Dendritic cell treated with granulocyte-macrophage colony-stimulating factor and Interleukin-4, amounts not matched to agents 40 ng/mL and 50 ng/mL, for 4 days (primary cell): ENCODE measurements at regions not wholly inside any gene's neighbourhood (a gene's known extent, or its start where the extent isn't known, plus 50 kb on each side); places are given as distances from the start of the nearest gene placed in this dataset.

Experiments
- H3K27ac Mint-ChIP-seq: one replicate; pipeline ENCODE4 v1.8.0; 2022; ENCODE audit warnings: mild to moderate bottlenecking, mixed read lengths
- H3K27me3 Mint-ChIP-seq: one replicate; pipeline ENCODE4 v1.8.0; 2022; ENCODE audit warnings: mild to moderate bottlenecking, mixed read lengths
- H3K36me3 Mint-ChIP-seq: one replicate; pipeline ENCODE4 v1.8.0; 2022; ENCODE audit warnings: low read depth, mixed read lengths
- H3K4me1 Mint-ChIP-seq: one replicate; pipeline ENCODE4 v1.8.0; 2022; ENCODE audit warnings: low read depth, mixed read lengths
- H3K4me3 Mint-ChIP-seq: one replicate; pipeline ENCODE4 v1.8.0; 2022; ENCODE audit warnings: mild to moderate bottlenecking, moderate library complexity, mixed read lengths
- H3K9me3 Mint-ChIP-seq: one replicate; pipeline ENCODE4 v1.8.0; 2022; ENCODE audit warnings: mixed read lengths
- intact Hi-C: fragments of 100-400 bp; cut with micrococcal nuclease; formaldehyde crosslinking; loops from one replicate; pipeline ENCODE4 v1.15.0; 2022

GRCh38 chr4:111994392-111994791 lies 150.9 kb upstream of the FAM241A start:
- Mint-ChIP-seq H3K36me3 (no peaks in the 10 kb centered on the region), H3K27me3 (peaks cover 18% of the 10 kb centered on the region), H3K4me3 (no peak overlapping the region), H3K27ac (no peak overlapping the region), H3K4me1 (peaks cover 26% of the 10 kb centered on the region), H3K9me3 (peaks cover 9% of the 10 kb centered on the region)
- intact Hi-C loops = no loop called here

- peaks cover 9% of the 10 kb centered on the region for H3K9me3 Mint-ChIP-seq
- intact Hi-C loops = no loop called here
- H3K27me3 Mint-ChIP-seq = peaks cover 15% of the 10 kb centered on the region
- H3K4me3 Mint-ChIP-seq = no peak overlapping the region
- peaks cover 9% of the 10 kb centered on the region for H3K4me1 Mint-ChIP-seq
- no peak overlapping the region for H3K27ac Mint-ChIP-seq
- no peaks in the 10 kb centered on the region for H3K36me3 Mint-ChIP-seq
These were observed 147.5 kb upstream of the FAM241A start for GRCh38 chr4:111997785-111998184.

- peaks cover 11% of the 10 kb centered on the region for H3K27me3 Mint-ChIP-seq
- H3K27ac Mint-ChIP-seq = no peak overlapping the region
- no peaks in the 10 kb centered on the region for H3K36me3 Mint-ChIP-seq
- intact Hi-C loops = no loop called here
- H3K4me3 Mint-ChIP-seq = no peak overlapping the region
- H3K9me3 Mint-ChIP-seq = peaks cover 9% of the 10 kb centered on the region
- peaks cover 7% of the 10 kb centered on the region for H3K4me1 Mint-ChIP-seq
These were observed 145.5 kb upstream of the FAM241A start for GRCh38 chr4:111999801-112000200.

GRCh38 chr4:112001041-112001440 lies 144.2 kb upstream of the FAM241A start:
- Mint-ChIP-seq H3K36me3 (no peaks in the 10 kb centered on the region), H3K27ac (no peak overlapping the region), H3K4me1 (peaks cover 7% of the 10 kb centered on the region), H3K4me3 (no peak overlapping the region), H3K27me3 (peaks cover 5% of the 10 kb centered on the region), H3K9me3 (peaks cover 9% of the 10 kb centered on the region)
- intact Hi-C loops = no loop called here

GRCh38 chr4:112002248-112002661 lies 143.0 kb upstream of the FAM241A start:
- intact Hi-C loops = no loop called here
- peaks cover 7% of the 10 kb centered on the region for H3K4me1 Mint-ChIP-seq
- H3K4me3 Mint-ChIP-seq = no peak overlapping the region
- no peaks in the 10 kb centered on the region for H3K36me3 Mint-ChIP-seq
- peaks cover 9% of the 10 kb centered on the region for H3K9me3 Mint-ChIP-seq
- H3K27ac Mint-ChIP-seq = no peak overlapping the region
- H3K27me3 Mint-ChIP-seq = peaks cover 2% of the 10 kb centered on the region

GRCh38 chr4:112003231-112003907 lies 141.9 kb upstream of the FAM241A start:
- Mint-ChIP-seq H3K27me3 (peaks cover 2% of the 10 kb centered on the region), H3K4me1 (no peaks in the 10 kb centered on the region), H3K36me3 (no peaks in the 10 kb centered on the region), H3K9me3 (peaks cover 9% of the 10 kb centered on the region), H3K4me3 (no peak overlapping the region), H3K27ac (no peak overlapping the region)
- intact Hi-C loops = no loop called here

- Mint-ChIP-seq H3K4me3 (no peak overlapping the region), H3K36me3 (no peaks in the 10 kb centered on the region), H3K4me1 (no peaks in the 10 kb centered on the region), H3K27ac (no peak overlapping the region), H3K9me3 (no peaks in the 10 kb centered on the region), H3K27me3 (peaks cover 2% of the 10 kb centered on the region)
- intact Hi-C loops = no loop called here
These were observed 140.2 kb upstream of the FAM241A start for GRCh38 chr4:112005027-112005426.

- intact Hi-C loops = no loop called here
These were observed 137.9 kb upstream of the FAM241A start for GRCh38 chr4:112007391-112007790.

GRCh38 chr4:112015960-112016359 lies 129.3 kb upstream of the FAM241A start:
- Mint-ChIP-seq H3K4me1 (no peaks in the 10 kb centered on the region), H3K27ac (no peak overlapping the region), H3K27me3 (peaks cover 7% of the 10 kb centered on the region), H3K4me3 (no peak overlapping the region), H3K36me3 (no peaks in the 10 kb centered on the region), H3K9me3 (no peaks in the 10 kb centered on the region)
- intact Hi-C loops = no loop called here

More at GRCh38 chr4:112007391-112007790, 137.9 kb upstream of the FAM241A start:
- Mint-ChIP-seq H3K4me1 (no peaks in the 10 kb centered on the region), H3K36me3 (no peaks in the 10 kb centered on the region), H3K27me3 (no peaks in the 10 kb centered on the region), H3K4me3 (no peak overlapping the region), H3K27ac (no peak overlapping the region), H3K9me3 (no peaks in the 10 kb centered on the region)

- Mint-ChIP-seq H3K9me3 (no peaks in the 10 kb centered on the region), H3K4me3 (no peak overlapping the region), H3K27ac (no peak overlapping the region), H3K36me3 (no peaks in the 10 kb centered on the region), H3K27me3 (peaks cover 20% of the 10 kb centered on the region), H3K4me1 (no peaks in the 10 kb centered on the region)
- intact Hi-C loops = no loop called here
These were observed 121.8 kb upstream of the FAM241A start for GRCh38 chr4:112023402-112023950.

GRCh38 chr4:112026058-112026457 lies 119.2 kb upstream of the FAM241A start:
- H3K4me1 Mint-ChIP-seq = no peaks in the 10 kb centered on the region
- H3K4me3 Mint-ChIP-seq = no peak overlapping the region
- H3K9me3 Mint-ChIP-seq = no peaks in the 10 kb centered on the region
- H3K27me3 Mint-ChIP-seq = peaks cover 23% of the 10 kb centered on the region
- no peak overlapping the region for H3K27ac Mint-ChIP-seq
- H3K36me3 Mint-ChIP-seq = no peaks in the 10 kb centered on the region
- intact Hi-C loops = no loop called here

GRCh38 chr4:112029771-112030171 lies 115.5 kb upstream of the FAM241A start:
- no peak overlapping the region for H3K27ac Mint-ChIP-seq
- H3K4me1 Mint-ChIP-seq = no peaks in the 10 kb centered on the region
- H3K4me3 Mint-ChIP-seq = no peak overlapping the region
- H3K27me3 Mint-ChIP-seq = peaks cover 27% of the 10 kb centered on the region
- intact Hi-C loops = loop anchor here (2.0 to 10.0 kb wide), 3 partner anchors 85 to 745 kb away; no protein-coding TSS in a partner anchor
- no peaks in the 10 kb centered on the region for H3K9me3 Mint-ChIP-seq
- no peaks in the 10 kb centered on the region for H3K36me3 Mint-ChIP-seq

GRCh38 chr4:112031712-112032328 lies 113.4 kb upstream of the FAM241A start:
- Mint-ChIP-seq H3K27me3 (peaks cover 26% of the 10 kb centered on the region), H3K9me3 (no peaks in the 10 kb centered on the region), H3K4me1 (no peaks in the 10 kb centered on the region), H3K36me3 (no peaks in the 10 kb centered on the region), H3K4me3 (no peak overlapping the region), H3K27ac (no peak overlapping the region)
- intact Hi-C loops = loop anchor here (2.0 to 10.0 kb wide), 3 partner anchors 87 to 747 kb away; no protein-coding TSS in a partner anchor

- H3K27ac Mint-ChIP-seq = no peak overlapping the region
- peaks cover 13% of the 10 kb centered on the region for H3K27me3 Mint-ChIP-seq
- no peaks in the 10 kb centered on the region for H3K4me1 Mint-ChIP-seq
- intact Hi-C loops = loop anchor here (10.0 kb wide), 1 partner anchor 752 kb away; no protein-coding TSS in a partner anchor
- no peaks in the 10 kb centered on the region for H3K36me3 Mint-ChIP-seq
- no peak overlapping the region for H3K4me3 Mint-ChIP-seq
- H3K9me3 Mint-ChIP-seq = no peaks in the 10 kb centered on the region
These were observed 108.4 kb upstream of the FAM241A start for GRCh38 chr4:112036886-112037285.
